Loucy (cell line): ENCODE measurements at regions not wholly inside any gene's neighbourhood (a gene's known extent, or its start where the extent isn't known, plus 50 kb on each side); places are given as distances from the start of the nearest gene placed in this dataset.
A peak's percentile ranks its signal among the peaks of the same experiment; 100 is the strongest.

Source experiments
- H2AFZ ChIP-seq: fragments of 200-600 bp; sonication (generic); 2 replicates; pipeline ENCODE4 v1.6.0; 2016; ENCODE audit warnings: antibody characterized with exemption, mild to moderate bottlenecking, low read length, moderate library complexity
- H3F3A ChIP-seq: fragments of 200-600 bp; 2 replicates; pipeline ENCODE4 v1.6.0; 2016; ENCODE audit warnings: antibody characterized with exemption, low read depth, mild to moderate bottlenecking
- H3K27me3 ChIP-seq: fragments of 200-600 bp; sonication (generic); 2 replicates; pipeline ENCODE4 v1.6.1; 2014; ENCODE audit warnings: low read length, mild to moderate bottlenecking; ENCODE audit not compliant: insufficient read depth, poor library complexity, severe bottlenecking
- H3K36me3 ChIP-seq: fragments of 200-600 bp; sonication (generic); 2 replicates; pipeline ENCODE4 v1.6.1; 2016; ENCODE audit warnings: low read length; ENCODE audit not compliant: insufficient read depth
- H3K4me1 ChIP-seq: fragments of 200-600 bp; sonication (generic); 2 replicates; pipeline ENCODE4 v1.5.1; 2014; ENCODE audit warnings: low read length, mild to moderate bottlenecking; ENCODE audit not compliant: insufficient read depth, poor library complexity, severe bottlenecking
- H3K4me2 ChIP-seq: fragments of 200-600 bp; sonication (generic); 2 replicates; pipeline ENCODE4 v1.6.0; 2014; ENCODE audit warnings: antibody characterized with exemption, low read length, low read depth, mild to moderate bottlenecking; ENCODE audit not compliant: poor library complexity, severe bottlenecking
- H3K4me3 ChIP-seq: fragments of 200-600 bp; sonication (generic); 2 replicates; pipeline ENCODE4 v1.5.1; 2014; ENCODE audit warnings: low read length, mild to moderate bottlenecking, mixed read lengths; ENCODE audit not compliant: poor library complexity, severe bottlenecking
- H3K79me2 ChIP-seq: fragments of 200-600 bp; sonication (generic); 2 replicates; pipeline ENCODE4 v1.6.1; 2014; ENCODE audit warnings: low read length; ENCODE audit not compliant: insufficient read depth
- H3K9ac ChIP-seq: fragments of 200-600 bp; sonication (generic); 2 replicates; pipeline ENCODE4 v1.6.0; 2014; ENCODE audit warnings: mild to moderate bottlenecking, low read depth, low read length, moderate library complexity; ENCODE audit not compliant: poor library complexity, severe bottlenecking
- H3K9me2 ChIP-seq: fragments of 200-600 bp; sonication (generic); replicated peaks from 2 replicates; pipeline ENCODE4 v1.6.1; 2016; ENCODE audit warnings: low read depth, low read length, mixed read lengths
- H3K9me3 ChIP-seq: fragments of 200-600 bp; sonication (generic); 2 replicates; pipeline ENCODE4 v1.6.1; 2014; ENCODE audit warnings: mild to moderate bottlenecking, antibody characterized with exemption, low read length, low read depth; ENCODE audit not compliant: insufficient read depth
- H4K20me1 ChIP-seq: fragments of 200-600 bp; sonication (generic); 2 replicates; pipeline ENCODE4 v1.6.0; 2014; ENCODE audit warnings: antibody characterized with exemption, low read length, mild to moderate bottlenecking; ENCODE audit not compliant: insufficient read depth, poor library complexity, severe bottlenecking
- CTCF ChIP-seq: fragments of 200-600 bp; sonication (generic); conservative IDR thresholded peaks from 2 replicates; pipeline ENCODE4 v1.5.1; 2014; ENCODE audit warnings: mild to moderate bottlenecking, antibody characterized with exemption, low read length
- EZH2phosphoT487 ChIP-seq: fragments of 200-600 bp; IDR thresholded peaks from 2 replicates; pipeline ENCODE4 v1.6.1; 2018; ENCODE audit warnings: antibody characterized with exemption, mild to moderate bottlenecking, moderate library complexity, borderline replicate concordance

- Histone ChIP-seq H3K9me2 (no peaks in the 10 kb centered on the region), H3K4me3 (no peak overlapping the region), H3K4me2 (peak overlapping the region; percentile 12), H3K9me3 (no peaks in the 10 kb centered on the region), H3K4me1 (peaks cover 67% of the 10 kb centered on the region), H2AFZ (peak overlapping the region; percentile 24; the same call in 1 of the 2 replicates), H4K20me1 (no peaks in the 10 kb centered on the region), H3K27me3 (no peaks in the 10 kb centered on the region), H3K9ac (no peak overlapping the region), H3F3A (peaks cover 15% of the 10 kb centered on the region), H3K79me2 (no peaks in the 10 kb centered on the region), H3K36me3 (no peaks in the 10 kb centered on the region)
- no peak for TF ChIP-seq CTCF
- no peak for TF ChIP-seq EZH2phosphoT487
Observed at GRCh38 chr13:76773448-76774094, 112.6 kb downstream of the KCTD12 start.

- TF ChIP-seq CTCF (no peak), EZH2phosphoT487 (no peak)
- H3K4me3 ChIP-seq: no peak overlapping the region
Observed at GRCh38 chr13:76772241-76772640, 114.0 kb downstream of the KCTD12 start.

GRCh38 chr13:76769271-76769791 is 116.9 kb downstream of the KCTD12 start:
- H3K9me3 ChIP-seq: no peaks in the 10 kb centered on the region
- H4K20me1 ChIP-seq: no peaks in the 10 kb centered on the region
- H2AFZ ChIP-seq: peak overlapping the region; percentile 38; the same call in 1 of the 2 replicates
- H3K4me1 ChIP-seq: peaks cover 74% of the 10 kb centered on the region
- H3K4me2 ChIP-seq: peak overlapping the region; percentile 71
- peak overlapping the region; percentile 52 for H3K9ac ChIP-seq
- TF ChIP-seq CTCF (no peak), EZH2phosphoT487 (no peak)
- H3K79me2 ChIP-seq: no peaks in the 10 kb centered on the region
- H3K4me3 ChIP-seq: peak overlapping the region; percentile 43
- no peaks in the 10 kb centered on the region for H3K36me3 ChIP-seq
- no peaks in the 10 kb centered on the region for H3K9me2 ChIP-seq
- H3F3A ChIP-seq: peaks cover 15% of the 10 kb centered on the region
- no peaks in the 10 kb centered on the region for H3K27me3 ChIP-seq

More at GRCh38 chr13:76772241-76772640, 114.0 kb downstream of the KCTD12 start:
- Histone ChIP-seq H2AFZ (peak overlapping the region; percentile 20; the same call in 1 of the 2 replicates), H3K4me1 (peaks cover 78% of the 10 kb centered on the region), H3K4me2 (no peak overlapping the region), H3K9ac (no peak overlapping the region), H3K36me3 (no peaks in the 10 kb centered on the region), H3K79me2 (no peaks in the 10 kb centered on the region), H3K9me3 (no peaks in the 10 kb centered on the region), H4K20me1 (no peaks in the 10 kb centered on the region), H3K27me3 (no peaks in the 10 kb centered on the region), H3F3A (peaks cover 15% of the 10 kb centered on the region), H3K9me2 (no peaks in the 10 kb centered on the region)
